BLaER1 (cell line): ENCODE measurements at regions not wholly inside any gene's neighbourhood (a gene's known extent, or its start where the extent isn't known, plus 50 kb on each side); places are given as distances from the start of the nearest gene placed in this dataset.
"Not testable (repeated sequence)": the region's sequence is repeated elsewhere in the genome, so short reads cannot be mapped to it uniquely, and the experiment has no call there.

Experiments
- H3K27ac ChIP-seq: shearing (Covaris generic); formaldehyde crosslinking; 2 replicates; pipeline ENCODE4 v1.8.1; 2022
- H3K27me3 ChIP-seq: shearing (Covaris generic); formaldehyde crosslinking; 2 replicates; pipeline ENCODE4 v1.8.1; 2022
- H3K36me3 ChIP-seq: shearing (Covaris generic); formaldehyde crosslinking; 2 replicates; pipeline ENCODE4 v1.8.1; 2022
- H3K4me1 ChIP-seq: shearing (Covaris generic); formaldehyde crosslinking; 2 replicates; pipeline ENCODE4 v1.8.1; 2022
- H3K4me2 ChIP-seq: shearing (Covaris generic); formaldehyde crosslinking; 2 replicates; pipeline ENCODE4 v1.8.1; 2022
- H3K4me3 ChIP-seq: shearing (Covaris generic); formaldehyde crosslinking; 2 replicates; pipeline ENCODE4 v1.8.1; 2022
- H3K9ac ChIP-seq: shearing (Covaris generic); formaldehyde crosslinking; 2 replicates; pipeline ENCODE4 v1.8.1; 2022
- H3K9me3 ChIP-seq: shearing (Covaris generic); formaldehyde crosslinking; 2 replicates; pipeline ENCODE4 v1.8.1; 2022
- H4K20me1 ChIP-seq: shearing (Covaris generic); formaldehyde crosslinking; 2 replicates; pipeline ENCODE4 v1.8.1; 2022
- Cebpa-rat ChIP-seq: shearing (Covaris generic); IDR thresholded peaks from 2 replicates; pipeline ENCODE4 v1.8.1; 2022

- Histone ChIP-seq H3K36me3 (no peaks in the 10 kb centered on the region), H3K4me1 (no peaks in the 10 kb centered on the region), H3K9me3 (no peaks in the 10 kb centered on the region), H4K20me1 (no peaks in the 10 kb centered on the region), H3K4me3 (no peak overlapping the region), H3K4me2 (no peak overlapping the region), H3K27ac (no peak overlapping the region), H3K9ac (no peak overlapping the region), H3K27me3 (no peaks in the 10 kb centered on the region)
- TF ChIP-seq Cebpa-rat = no peak
Observed at GRCh38 chr5:174559141-174559540, 165.2 kb upstream of the MSX2 start.

DNA sequence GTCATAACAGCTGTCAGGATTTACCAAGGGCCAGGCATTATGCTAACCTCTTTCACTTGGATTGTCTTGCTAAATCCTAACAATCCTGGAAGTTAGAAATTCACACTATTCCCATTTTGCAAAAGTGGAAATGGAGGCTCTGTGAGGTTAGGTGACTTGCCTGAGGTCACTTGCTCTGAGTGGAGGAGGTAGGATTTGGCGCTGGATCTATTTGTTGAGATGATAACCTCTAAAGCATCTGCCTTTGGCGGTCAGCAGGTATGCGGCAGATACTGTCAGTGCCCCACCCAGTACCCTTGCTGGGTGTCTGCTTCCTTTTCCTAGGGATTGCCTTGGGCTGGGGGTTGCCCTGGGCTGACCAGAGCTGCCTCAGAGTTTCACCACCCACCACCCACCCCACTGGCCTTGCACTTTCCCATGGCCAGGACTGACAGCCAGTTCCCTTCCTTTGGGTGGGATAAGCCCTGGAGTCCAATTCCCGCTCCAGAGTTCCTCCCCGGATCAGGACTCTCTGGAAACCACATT lies 164.8 kb upstream of the MSX2 start:
- H3K27me3 ChIP-seq = no peaks in the 10 kb centered on the region
- H3K4me2 ChIP-seq = no peak overlapping the region
- no peak overlapping the region for H3K9ac ChIP-seq
- H3K9me3 ChIP-seq = no peaks in the 10 kb centered on the region
- H3K4me1 ChIP-seq = no peaks in the 10 kb centered on the region
- no peak for TF ChIP-seq Cebpa-rat
- no peak overlapping the region for H3K27ac ChIP-seq
- H4K20me1 ChIP-seq = no peaks in the 10 kb centered on the region
- no peak overlapping the region for H3K4me3 ChIP-seq
- no peaks in the 10 kb centered on the region for H3K36me3 ChIP-seq

DNA sequence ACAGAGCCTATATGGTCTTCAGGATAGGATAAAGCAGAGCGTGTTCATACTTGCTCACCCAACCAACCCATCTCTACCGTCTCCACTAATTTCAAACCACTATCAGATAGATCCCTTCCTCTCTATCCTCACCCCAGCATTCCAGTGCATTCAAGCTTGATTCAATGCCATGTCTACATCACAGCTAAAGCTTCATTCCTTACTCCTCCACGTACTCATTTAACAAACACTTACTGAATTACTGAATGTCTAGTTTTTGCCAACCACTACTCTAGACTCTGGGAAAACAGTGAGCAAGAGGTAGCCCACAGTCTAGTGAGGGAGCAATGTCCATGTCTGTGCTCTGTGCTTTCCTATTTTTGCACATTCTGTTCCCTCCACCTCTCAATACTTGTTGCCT lies 163.5 kb upstream of the MSX2 start:
- no peaks in the 10 kb centered on the region for H3K27me3 ChIP-seq
- no peaks in the 10 kb centered on the region for H3K36me3 ChIP-seq
- H3K27ac ChIP-seq = no peak overlapping the region
- H3K9me3 ChIP-seq = no peaks in the 10 kb centered on the region
- no peak overlapping the region for H3K9ac ChIP-seq
- no peaks in the 10 kb centered on the region for H4K20me1 ChIP-seq
- TF ChIP-seq Cebpa-rat = no peak
- no peak overlapping the region for H3K4me2 ChIP-seq
- no peak overlapping the region for H3K4me3 ChIP-seq
- H3K4me1 ChIP-seq = no peaks in the 10 kb centered on the region

GRCh38 chr5:174563040-174563439 lies 161.3 kb upstream of the MSX2 start:
- H3K4me3 ChIP-seq, H3K36me3 ChIP-seq, H3K9ac ChIP-seq, H3K27ac ChIP-seq, H3K4me1 ChIP-seq, H3K27me3 ChIP-seq, H3K9me3 ChIP-seq, H4K20me1 ChIP-seq, H3K4me2 ChIP-seq: not testable (repeated sequence)

- Histone ChIP-seq H3K27ac (no peak overlapping the region), H3K4me2 (no peak overlapping the region), H3K36me3 (no peaks in the 10 kb centered on the region), H4K20me1 (no peaks in the 10 kb centered on the region), H3K9me3 (no peaks in the 10 kb centered on the region), H3K27me3 (no peaks in the 10 kb centered on the region), H3K4me3 (no peak overlapping the region), H3K4me1 (no peaks in the 10 kb centered on the region), H3K9ac (no peak overlapping the region)
- no peak for TF ChIP-seq Cebpa-rat
Observed at GRCh38 chr5:174563899-174564298, 160.5 kb upstream of the MSX2 start.

GRCh38 chr5:174567506-174568141 lies 156.8 kb upstream of the MSX2 start:
- no peaks in the 10 kb centered on the region for H3K27me3 ChIP-seq
- H3K9me3 ChIP-seq = no peaks in the 10 kb centered on the region
- no peaks in the 10 kb centered on the region for H3K36me3 ChIP-seq
- no peak for TF ChIP-seq Cebpa-rat
- no peak overlapping the region for H3K4me3 ChIP-seq
- no peak overlapping the region for H3K9ac ChIP-seq
- H4K20me1 ChIP-seq = no peaks in the 10 kb centered on the region
- H3K4me1 ChIP-seq = no peaks in the 10 kb centered on the region
- no peak overlapping the region for H3K27ac ChIP-seq
- H3K4me2 ChIP-seq = no peak overlapping the region

GRCh38 chr5:174570662-174571061 lies 153.7 kb upstream of the MSX2 start:
- Histone ChIP-seq H3K9me3 (no peaks in the 10 kb centered on the region), H4K20me1 (no peaks in the 10 kb centered on the region)

GRCh38 chr5:174571662-174572397 lies 152.6 kb upstream of the MSX2 start:
- Histone ChIP-seq H3K4me1 (no peaks in the 10 kb centered on the region), H3K9ac (no peak overlapping the region), H3K9me3 (no peaks in the 10 kb centered on the region), H3K36me3 (no peaks in the 10 kb centered on the region), H3K4me3 (no peak overlapping the region), H3K27ac (no peak overlapping the region), H3K4me2 (no peak overlapping the region), H4K20me1 (no peaks in the 10 kb centered on the region), H3K27me3 (no peaks in the 10 kb centered on the region)
- TF ChIP-seq Cebpa-rat = no peak

More at GRCh38 chr5:174570662-174571061, 153.7 kb upstream of the MSX2 start:
- H3K4me2 ChIP-seq = no peak overlapping the region
- H3K9ac ChIP-seq = no peak overlapping the region
- H3K27me3 ChIP-seq = no peaks in the 10 kb centered on the region
- no peaks in the 10 kb centered on the region for H3K36me3 ChIP-seq
- no peaks in the 10 kb centered on the region for H3K4me1 ChIP-seq
- H3K4me3 ChIP-seq = no peak overlapping the region
- TF ChIP-seq Cebpa-rat = no peak
- no peak overlapping the region for H3K27ac ChIP-seq

DNA sequence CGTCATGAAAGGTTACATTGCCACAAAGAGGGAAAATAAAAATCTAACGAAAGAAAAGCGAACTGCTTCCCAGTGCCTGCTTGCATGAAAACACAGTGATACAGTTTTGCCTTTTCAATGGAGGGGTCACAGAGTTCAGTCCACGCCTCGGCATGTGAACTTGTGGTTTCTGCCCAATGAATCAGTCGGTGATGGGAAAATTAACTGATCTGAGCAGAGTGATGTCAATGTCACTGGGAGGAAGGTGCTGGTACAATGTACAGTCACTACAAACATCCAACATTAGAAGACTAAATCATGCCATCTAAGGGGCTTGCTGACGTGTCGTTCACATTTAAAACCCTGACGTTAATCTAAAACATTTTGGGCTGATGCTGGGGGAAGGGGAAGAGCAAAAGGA lies 151.8 kb upstream of the MSX2 start:
- H3K27ac ChIP-seq = no peak overlapping the region
- no peaks in the 10 kb centered on the region for H4K20me1 ChIP-seq
- H3K36me3 ChIP-seq = no peaks in the 10 kb centered on the region
- H3K4me3 ChIP-seq = no peak overlapping the region
- TF ChIP-seq Cebpa-rat = no peak
- no peaks in the 10 kb centered on the region for H3K27me3 ChIP-seq
- no peak overlapping the region for H3K9ac ChIP-seq
- H3K9me3 ChIP-seq = no peaks in the 10 kb centered on the region
- no peaks in the 10 kb centered on the region for H3K4me1 ChIP-seq
- no peak overlapping the region for H3K4me2 ChIP-seq

DNA sequence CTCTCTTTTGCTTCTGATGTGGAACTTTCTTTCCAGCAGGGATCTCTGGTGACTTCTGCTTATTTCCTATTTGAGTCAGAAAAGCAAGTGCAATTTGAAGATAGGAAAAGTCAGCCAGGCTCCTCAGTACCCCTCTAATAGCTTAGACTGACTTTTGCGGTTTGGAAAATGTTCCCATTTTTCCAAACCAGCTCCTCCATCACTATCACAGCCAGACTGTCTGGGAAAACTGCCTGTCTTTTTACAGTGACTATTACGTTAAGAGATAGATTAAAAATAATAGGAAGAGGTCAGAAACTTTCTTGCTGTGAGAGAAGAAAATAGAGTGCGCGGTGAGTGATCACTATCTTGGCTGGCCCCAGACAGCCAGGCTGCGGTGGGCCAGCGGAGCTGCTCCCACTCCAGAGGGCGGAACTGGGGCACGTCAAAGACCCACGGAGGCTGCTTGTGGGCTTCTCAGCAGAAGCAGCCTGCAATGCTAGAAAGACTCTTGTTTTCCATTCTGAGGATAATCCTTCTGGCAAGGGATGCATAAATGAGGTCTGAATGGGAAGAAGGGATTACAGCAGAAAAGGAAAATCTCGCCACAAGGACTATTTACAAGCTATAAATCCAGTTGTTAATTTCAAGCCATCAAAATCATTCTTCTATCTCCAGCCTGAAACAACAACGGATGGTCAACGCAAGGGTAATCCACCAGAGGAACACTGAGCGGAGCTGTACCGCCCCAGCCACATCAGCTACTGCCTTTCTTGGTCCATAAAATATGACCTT lies 151.0 kb upstream of the MSX2 start:
- no peaks in the 10 kb centered on the region for H3K9me3 ChIP-seq
- no peaks in the 10 kb centered on the region for H3K36me3 ChIP-seq
- no peak for TF ChIP-seq Cebpa-rat
- no peaks in the 10 kb centered on the region for H4K20me1 ChIP-seq
- H3K9ac ChIP-seq = no peak overlapping the region
- no peak overlapping the region for H3K4me2 ChIP-seq
- H3K27me3 ChIP-seq = no peaks in the 10 kb centered on the region
- H3K4me1 ChIP-seq = no peaks in the 10 kb centered on the region
- no peak overlapping the region for H3K4me3 ChIP-seq
- H3K27ac ChIP-seq = no peak overlapping the region
